Transverse colon (tissue), 4 donors: ENCODE measurements at regions not wholly inside any gene's neighbourhood (a gene's known extent, or its start where the extent isn't known, plus 50 kb on each side); places are given as distances from the start of the nearest gene placed in this dataset.

ENCODE experiments used
- CTCF ChIP-seq, 5 experiments: fragments of 200-600 bp in 3 of 5; fragments of 450-650 bp in 2 of 5; sonication (generic) in 3 of 5; IDR thresholded peaks; 1 replicate in 2 of 5; 2 replicates in 3 of 5; pipeline ENCODE4 v1.5.1; 2016 to 2017; ENCODE audit warnings: antibody characterized with exemption in 5 of 5, inconsistent platforms in 3 of 5, mild to moderate bottlenecking in 2 of 5, moderate library complexity in 1 of 5
- EP300 ChIP-seq: sonication (generic); formaldehyde crosslinking; IDR thresholded peaks from one replicate; pipeline ENCODE4 v1.6.1; 2017; ENCODE audit warnings: antibody characterized with exemption, low read depth
- POLR2A ChIP-seq: fragments of 450-650 bp; IDR thresholded peaks from one replicate; pipeline ENCODE4 v1.6.1; 2016; ENCODE audit warnings: antibody characterized with exemption, mild to moderate bottlenecking, moderate library complexity
- POLR2AphosphoS5 ChIP-seq, 3 donors: sonication (generic); formaldehyde crosslinking; IDR thresholded peaks; one replicate each; pipeline ENCODE4 v1.6.1; 2016; ENCODE audit warnings: antibody characterized with exemption in 3 of 3

GRCh38 chrX:460116-460515 lies 73.4 kb upstream of the PPP2R3B start:
- TF ChIP-seq CTCF (IDR thresholded peaks at IDR 0.05): no peak
- TF ChIP-seq POLR2A: no peak
- TF ChIP-seq POLR2AphosphoS5 (IDR thresholded peaks at IDR 0.05): no peak
- no peak for TF ChIP-seq EP300
